ENCODE measurements at regions not wholly inside any gene's neighbourhood (a gene's known extent, or its start where the extent isn't known, plus 50 kb on each side); places are given as distances from the start of the nearest gene placed in this dataset.
A peak's percentile ranks its signal among the peaks of the same experiment; 100 is the strongest.
"Not testable (repeated sequence)": the region's sequence is repeated elsewhere in the genome, so short reads cannot be mapped to it uniquely, and the experiment has no call there.

DNA sequence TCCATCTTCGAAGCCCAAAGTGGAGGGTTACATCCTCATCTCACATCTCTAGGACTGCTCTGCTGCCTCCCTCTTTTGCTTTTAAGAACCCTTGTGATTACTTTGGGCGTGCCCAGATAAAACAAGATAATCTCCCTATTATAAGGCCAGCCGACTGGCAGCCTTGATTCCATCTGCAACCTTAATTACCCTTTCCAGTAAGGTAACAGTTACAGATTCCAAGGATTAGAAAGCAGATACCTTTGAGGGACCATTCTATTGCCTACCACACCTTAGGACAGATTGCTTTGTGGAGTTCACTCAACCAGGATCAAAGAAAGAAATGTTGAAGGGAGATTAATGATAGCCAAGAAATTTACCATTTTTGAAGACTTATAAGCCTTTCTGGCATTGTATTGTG, 250.8 kb upstream of the ACVR2A start:
- H3K27me3 Mint-ChIP-seq (ENCODE audit: low read depth, unreplicated experiment): no peaks in the 10 kb centered on the region
- no peaks in the 10 kb centered on the region for H3K9me3 Mint-ChIP-seq (ENCODE audit: unreplicated experiment)
- Histone ChIP-seq H4K20me1 (ENCODE audit: insufficient read depth, low read length) (no peaks in the 10 kb centered on the region), H3K9ac (ENCODE audit: low read length) (no peak overlapping the region), H3K27ac (ENCODE audit: low read depth, low read length) (no peak overlapping the region), H3K27me3 (ENCODE audit: insufficient read depth, low read length) (no peaks in the 10 kb centered on the region), H3K9me3 (ENCODE audit: insufficient read depth, low read depth, low read length) (peaks cover 7% of the 10 kb centered on the region), H3K79me2 (ENCODE audit: insufficient read depth, low read length) (no peaks in the 10 kb centered on the region), H3K36me3 (ENCODE audit: insufficient read depth, low read length) (no peaks in the 10 kb centered on the region), H3K4me2 (ENCODE audit: low read length) (no peak overlapping the region), H2AFZ (ENCODE audit: low read depth, low read length) (no peak overlapping the region), H3K4me1 (ENCODE audit: insufficient read depth, low read length) (no peaks in the 10 kb centered on the region), H3K4me3 (ENCODE audit: insufficient read depth, low read depth, low read length) (no peak overlapping the region)
- H3K4me1 Mint-ChIP-seq (ENCODE audit: low read depth, unreplicated experiment): peaks cover 4% of the 10 kb centered on the region
- no peak overlapping the region for H3K27ac Mint-ChIP-seq (ENCODE audit: unreplicated experiment)
- no peak overlapping the region for H3K4me3 Mint-ChIP-seq (ENCODE audit: unreplicated experiment)
- DNase-seq (ENCODE audit: low read depth) (no peak), FAIRE-seq (no peak)
- TF ChIP-seq, protein P1, sequence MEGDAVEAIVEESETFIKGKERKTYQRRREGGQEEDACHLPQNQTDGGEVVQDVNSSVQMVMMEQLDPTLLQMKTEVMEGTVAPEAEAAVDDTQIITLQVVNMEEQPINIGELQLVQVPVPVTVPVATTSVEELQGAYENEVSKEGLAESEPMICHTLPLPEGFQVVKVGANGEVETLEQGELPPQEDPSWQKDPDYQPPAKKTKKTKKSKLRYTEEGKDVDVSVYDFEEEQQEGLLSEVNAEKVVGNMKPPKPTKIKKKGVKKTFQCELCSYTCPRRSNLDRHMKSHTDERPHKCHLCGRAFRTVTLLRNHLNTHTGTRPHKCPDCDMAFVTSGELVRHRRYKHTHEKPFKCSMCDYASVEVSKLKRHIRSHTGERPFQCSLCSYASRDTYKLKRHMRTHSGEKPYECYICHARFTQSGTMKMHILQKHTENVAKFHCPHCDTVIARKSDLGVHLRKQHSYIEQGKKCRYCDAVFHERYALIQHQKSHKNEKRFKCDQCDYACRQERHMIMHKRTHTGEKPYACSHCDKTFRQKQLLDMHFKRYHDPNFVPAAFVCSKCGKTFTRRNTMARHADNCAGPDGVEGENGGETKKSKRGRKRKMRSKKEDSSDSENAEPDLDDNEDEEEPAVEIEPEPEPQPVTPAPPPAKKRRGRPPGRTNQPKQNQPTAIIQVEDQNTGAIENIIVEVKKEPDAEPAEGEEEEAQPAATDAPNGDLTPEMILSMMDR (IDR thresholded peaks at IDR 0.05; ENCODE audit: insufficient read depth, low read depth, low read length): no peak
- TF ChIP-seq EZH2 (IDR thresholded peaks at IDR 0.05; ENCODE audit: insufficient read depth, low read length): no peak
- H3K36me3 Mint-ChIP-seq (ENCODE audit: low read depth, unreplicated experiment): no peaks in the 10 kb centered on the region

DNA sequence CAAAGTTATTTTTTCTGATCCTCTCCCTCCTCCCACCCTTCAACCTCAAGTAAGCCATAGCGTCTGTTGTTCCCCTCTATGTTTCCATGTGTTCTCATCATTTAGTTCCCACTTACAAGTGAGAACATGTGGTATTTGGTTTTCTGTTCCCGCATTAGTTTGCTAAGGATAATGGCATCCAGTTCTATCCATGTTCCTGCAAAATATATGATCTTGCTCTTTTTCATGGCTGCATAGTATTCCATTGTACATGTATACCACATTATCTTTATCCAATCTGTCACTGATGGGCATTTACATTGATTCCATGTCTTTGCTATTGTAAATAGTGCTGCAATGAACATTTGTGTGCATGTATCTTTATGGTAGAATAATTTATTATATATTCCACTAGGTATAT, 252.0 kb upstream of the ACVR2A start:
- not testable (repeated sequence) for H3K27me3 ChIP-seq (ENCODE audit: insufficient read depth, low read length); H3K4me3 Mint-ChIP-seq (ENCODE audit: unreplicated experiment); FAIRE-seq; H3K27ac ChIP-seq (ENCODE audit: low read depth, low read length); H3K27ac Mint-ChIP-seq (ENCODE audit: unreplicated experiment); H3K9me3 Mint-ChIP-seq (ENCODE audit: unreplicated experiment); H3K9ac ChIP-seq (ENCODE audit: low read length); H3K4me1 ChIP-seq (ENCODE audit: insufficient read depth, low read length); H3K4me3 ChIP-seq (ENCODE audit: insufficient read depth, low read depth, low read length); H4K20me1 ChIP-seq (ENCODE audit: insufficient read depth, low read length); H3K27me3 Mint-ChIP-seq (ENCODE audit: low read depth, unreplicated experiment); H2AFZ ChIP-seq (ENCODE audit: low read depth, low read length); H3K36me3 Mint-ChIP-seq (ENCODE audit: low read depth, unreplicated experiment); H3K4me1 Mint-ChIP-seq (ENCODE audit: low read depth, unreplicated experiment); H3K36me3 ChIP-seq (ENCODE audit: insufficient read depth, low read length); DNase-seq (ENCODE audit: low read depth); H3K9me3 ChIP-seq (ENCODE audit: insufficient read depth, low read depth, low read length); H3K4me2 ChIP-seq (ENCODE audit: low read length); H3K79me2 ChIP-seq (ENCODE audit: insufficient read depth, low read length)

DNA sequence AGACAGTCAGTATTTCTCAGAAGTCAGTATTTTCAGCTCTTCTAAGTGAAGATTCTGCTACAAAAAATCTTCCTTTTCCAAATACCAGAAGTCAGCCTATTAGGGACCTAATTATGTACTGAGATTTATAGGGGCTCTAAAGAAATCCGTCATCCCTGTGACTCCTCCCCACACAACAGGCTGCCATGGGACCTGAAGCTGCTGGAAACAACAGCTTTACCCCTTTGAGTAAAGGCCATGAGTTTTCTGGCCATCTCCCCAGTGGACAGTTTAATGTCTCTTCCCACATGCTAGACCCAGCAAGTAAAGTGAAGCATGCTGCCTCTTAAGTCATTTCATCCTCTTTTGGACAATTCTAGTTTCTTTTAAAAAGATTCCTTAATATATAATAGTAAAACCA, 255.7 kb upstream of the ACVR2A start:
- TF ChIP-seq, protein P1 (IDR thresholded peaks at IDR 0.05; ENCODE audit: insufficient read depth, low read depth, low read length): no peak
- no peak for TF ChIP-seq EZH2 (IDR thresholded peaks at IDR 0.05; ENCODE audit: insufficient read depth, low read length)
- Histone ChIP-seq H3K9ac (ENCODE audit: low read length) (no peak overlapping the region), H3K36me3 (ENCODE audit: insufficient read depth, low read length) (no peaks in the 10 kb centered on the region), H3K4me2 (ENCODE audit: low read length) (no peak overlapping the region), H3K27me3 (ENCODE audit: insufficient read depth, low read length) (no peaks in the 10 kb centered on the region), H2AFZ (ENCODE audit: low read depth, low read length) (no peak overlapping the region), H3K79me2 (ENCODE audit: insufficient read depth, low read length) (no peaks in the 10 kb centered on the region), H3K4me3 (ENCODE audit: insufficient read depth, low read depth, low read length) (no peak overlapping the region), H3K9me3 (ENCODE audit: insufficient read depth, low read depth, low read length) (peaks cover 7% of the 10 kb centered on the region), H3K27ac (ENCODE audit: low read depth, low read length) (no peak overlapping the region), H3K4me1 (ENCODE audit: insufficient read depth, low read length) (peaks cover 4% of the 10 kb centered on the region), H4K20me1 (ENCODE audit: insufficient read depth, low read length) (no peaks in the 10 kb centered on the region)
- Mint-ChIP-seq H3K27me3 (ENCODE audit: low read depth, unreplicated experiment) (no peaks in the 10 kb centered on the region), H3K27ac (ENCODE audit: unreplicated experiment) (peak overlapping the region; percentile 77), H3K36me3 (ENCODE audit: low read depth, unreplicated experiment) (no peaks in the 10 kb centered on the region), H3K4me3 (ENCODE audit: unreplicated experiment) (peak overlapping the region; percentile 55), H3K9me3 (ENCODE audit: unreplicated experiment) (peaks cover 3% of the 10 kb centered on the region), H3K4me1 (ENCODE audit: low read depth, unreplicated experiment) (peaks cover 14% of the 10 kb centered on the region)
- FAIRE-seq (no peak), DNase-seq (ENCODE audit: low read depth) (no peak)

Measured in astrocyte (in vitro differentiated cells and primary cell).